ENCODE measurements at regions not wholly inside any gene's neighbourhood (a gene's known extent, or its start where the extent isn't known, plus 50 kb on each side); places are given as distances from the start of the nearest gene placed in this dataset.
A peak's percentile ranks its signal among the peaks of the same experiment; 100 is the strongest.

DNA sequence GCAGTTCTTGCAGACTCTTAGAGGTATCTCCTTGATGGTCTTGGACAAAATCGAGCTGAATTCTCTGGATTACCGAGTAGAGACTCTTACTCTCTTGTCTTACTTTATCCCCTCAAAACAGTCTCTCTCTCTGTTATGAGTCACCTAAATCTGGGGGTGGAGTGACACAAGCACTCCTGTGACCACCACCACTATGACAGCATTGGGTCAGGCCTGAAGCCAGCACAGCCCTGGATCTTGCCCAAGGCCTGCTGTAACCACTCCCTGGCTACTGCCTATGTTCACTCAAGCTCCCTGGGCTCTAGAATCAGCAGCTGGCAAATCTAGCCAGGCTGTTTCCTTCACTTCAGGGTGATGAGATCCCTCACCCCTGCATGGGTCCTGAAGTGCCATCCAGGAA, 662.5 kb downstream of the LUZP2 start:
- peak; percentile 6 for DNase-seq (ENCODE audit: low read depth)
- in situ Hi-C loops (cut with HindIII; ENCODE audit: low sequenced_read_pairs): no loop called here
- TF ChIP-seq, protein P1, sequence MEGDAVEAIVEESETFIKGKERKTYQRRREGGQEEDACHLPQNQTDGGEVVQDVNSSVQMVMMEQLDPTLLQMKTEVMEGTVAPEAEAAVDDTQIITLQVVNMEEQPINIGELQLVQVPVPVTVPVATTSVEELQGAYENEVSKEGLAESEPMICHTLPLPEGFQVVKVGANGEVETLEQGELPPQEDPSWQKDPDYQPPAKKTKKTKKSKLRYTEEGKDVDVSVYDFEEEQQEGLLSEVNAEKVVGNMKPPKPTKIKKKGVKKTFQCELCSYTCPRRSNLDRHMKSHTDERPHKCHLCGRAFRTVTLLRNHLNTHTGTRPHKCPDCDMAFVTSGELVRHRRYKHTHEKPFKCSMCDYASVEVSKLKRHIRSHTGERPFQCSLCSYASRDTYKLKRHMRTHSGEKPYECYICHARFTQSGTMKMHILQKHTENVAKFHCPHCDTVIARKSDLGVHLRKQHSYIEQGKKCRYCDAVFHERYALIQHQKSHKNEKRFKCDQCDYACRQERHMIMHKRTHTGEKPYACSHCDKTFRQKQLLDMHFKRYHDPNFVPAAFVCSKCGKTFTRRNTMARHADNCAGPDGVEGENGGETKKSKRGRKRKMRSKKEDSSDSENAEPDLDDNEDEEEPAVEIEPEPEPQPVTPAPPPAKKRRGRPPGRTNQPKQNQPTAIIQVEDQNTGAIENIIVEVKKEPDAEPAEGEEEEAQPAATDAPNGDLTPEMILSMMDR (IDR thresholded peaks at IDR 0.05; ENCODE audit: low read depth, low read length, missing control alignments): no peak
- H3K4me3 ChIP-seq (ENCODE audit: low read depth, low read length): no peak overlapping the region

DNA sequence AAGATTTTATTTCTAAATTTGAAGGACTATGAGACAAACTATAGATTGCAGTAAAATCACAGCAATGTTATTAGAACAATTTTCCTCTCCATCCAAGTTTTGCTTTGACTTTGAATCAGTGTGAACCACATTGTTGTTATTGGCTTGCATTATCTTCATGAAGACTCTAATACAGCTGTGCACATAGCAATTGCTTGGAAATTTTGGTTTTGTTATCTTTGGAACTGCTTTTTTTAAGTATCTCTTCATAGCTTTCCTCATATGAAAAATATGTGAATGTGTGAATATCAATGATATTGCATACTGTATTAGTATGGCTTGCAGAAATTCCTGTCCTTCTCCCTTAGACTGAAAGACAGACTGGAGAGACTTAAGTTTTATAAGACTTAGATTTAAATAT, 666.6 kb downstream of the LUZP2 start:
- TF ChIP-seq, protein P1 (IDR thresholded peaks at IDR 0.05; ENCODE audit: low read depth, low read length, missing control alignments): no peak

DNA sequence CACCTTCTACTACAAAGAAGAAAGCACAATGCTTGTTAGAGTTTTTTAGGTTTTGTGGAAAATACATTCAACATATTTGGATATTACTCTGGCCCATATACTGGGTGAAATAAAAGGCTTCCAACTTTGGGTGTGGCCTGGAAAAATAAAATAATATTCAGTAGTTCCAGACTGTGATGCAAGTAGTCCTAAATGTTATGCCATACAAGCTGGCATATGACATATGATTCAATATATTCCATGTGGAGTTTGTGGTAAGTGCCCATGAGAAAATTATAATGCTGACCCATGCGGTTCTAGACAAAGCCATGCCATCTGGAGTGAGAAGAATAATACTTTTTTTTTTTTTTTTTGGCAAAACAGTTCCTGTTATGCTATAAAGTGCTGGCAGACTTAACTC, 683.3 kb downstream of the LUZP2 start:
- no peak overlapping the region for H3K4me3 ChIP-seq (ENCODE audit: low read depth, low read length)
- DNase-seq (ENCODE audit: low read depth): no peak
- in situ Hi-C loops (cut with HindIII; ENCODE audit: low sequenced_read_pairs): no loop called here
- TF ChIP-seq, protein P1 (IDR thresholded peaks at IDR 0.05; ENCODE audit: low read depth, low read length, missing control alignments): no peak

More for the DNA sequence above, 666.6 kb downstream of the LUZP2 start:
- in situ Hi-C loops (cut with HindIII; ENCODE audit: low sequenced_read_pairs): no loop called here
- DNase-seq (ENCODE audit: low read depth): peak; percentile 54
- H3K4me3 ChIP-seq (ENCODE audit: low read depth, low read length): no peak overlapping the region

DNA sequence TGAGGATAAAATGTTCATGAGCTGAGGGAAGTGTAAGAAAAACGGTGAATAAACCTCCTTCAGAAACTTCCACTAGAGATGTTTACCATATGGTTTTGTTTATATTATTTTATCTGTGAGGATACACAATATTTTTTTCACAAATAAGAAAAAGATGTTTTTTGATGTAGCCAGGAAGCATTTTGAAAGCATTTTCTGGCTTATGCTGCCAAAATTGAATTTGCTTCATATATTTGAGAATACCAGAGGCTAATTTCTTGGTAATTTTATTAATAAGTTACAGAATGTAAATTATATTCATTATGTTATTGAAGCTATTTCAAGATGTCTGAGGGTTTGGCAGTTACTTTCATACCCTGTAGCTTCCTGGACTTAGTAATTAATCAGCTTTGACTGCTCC, 686.6 kb downstream of the LUZP2 start:
- H3K4me3 ChIP-seq (ENCODE audit: low read depth, low read length): no peak overlapping the region
- DNase-seq (ENCODE audit: low read depth): no peak
- TF ChIP-seq, protein P1 (IDR thresholded peaks at IDR 0.05; ENCODE audit: low read depth, low read length, missing control alignments): no peak
- in situ Hi-C loops (cut with HindIII; ENCODE audit: low sequenced_read_pairs): no loop called here

DNA sequence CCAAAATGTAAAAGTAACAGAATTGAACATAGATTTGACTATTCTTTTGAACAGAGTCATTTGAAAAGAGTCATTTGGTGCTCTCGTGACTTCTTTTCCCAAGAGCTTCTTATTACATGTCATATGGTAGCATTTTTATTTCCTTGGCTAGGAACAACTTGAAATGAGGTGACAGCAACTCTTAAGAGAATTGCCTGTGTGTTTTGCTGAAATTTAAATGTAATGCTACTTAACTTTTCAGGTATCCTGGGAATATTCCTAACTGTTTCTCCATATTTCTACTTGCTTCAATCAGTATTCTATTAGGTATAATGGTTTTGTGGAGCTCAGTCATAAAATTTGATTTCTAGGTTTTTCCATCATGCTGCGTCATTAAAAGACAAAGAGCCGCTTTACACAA, 700.7 kb downstream of the LUZP2 start:
- in situ Hi-C loops (cut with HindIII; ENCODE audit: low sequenced_read_pairs): no loop called here

DNA sequence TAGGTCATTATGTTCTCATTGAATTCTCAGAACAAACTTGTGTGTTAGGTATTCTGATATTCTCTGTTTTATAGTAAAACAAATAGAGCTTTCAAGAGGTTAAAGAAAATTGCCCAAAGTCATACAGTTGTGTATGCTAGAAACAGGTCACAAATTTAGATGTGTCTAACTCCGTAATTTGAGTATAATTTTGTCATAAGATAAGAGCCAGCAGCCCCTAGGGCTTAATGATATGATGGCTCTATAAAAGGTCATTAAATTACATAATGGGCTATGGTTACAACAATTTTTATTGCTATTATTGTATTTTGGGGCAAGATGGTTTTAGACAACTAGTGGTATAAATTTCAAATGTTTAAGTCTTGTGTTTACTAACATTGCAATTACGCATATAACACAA, 701.9 kb downstream of the LUZP2 start:
- TF ChIP-seq, protein P1 (IDR thresholded peaks at IDR 0.05; ENCODE audit: low read depth, low read length, missing control alignments): no peak

More for the DNA sequence above, 700.7 kb downstream of the LUZP2 start:
- DNase-seq (ENCODE audit: low read depth): no peak
- TF ChIP-seq, protein P1 (IDR thresholded peaks at IDR 0.05; ENCODE audit: low read depth, low read length, missing control alignments): no peak
- no peak overlapping the region for H3K4me3 ChIP-seq (ENCODE audit: low read depth, low read length)

DNA sequence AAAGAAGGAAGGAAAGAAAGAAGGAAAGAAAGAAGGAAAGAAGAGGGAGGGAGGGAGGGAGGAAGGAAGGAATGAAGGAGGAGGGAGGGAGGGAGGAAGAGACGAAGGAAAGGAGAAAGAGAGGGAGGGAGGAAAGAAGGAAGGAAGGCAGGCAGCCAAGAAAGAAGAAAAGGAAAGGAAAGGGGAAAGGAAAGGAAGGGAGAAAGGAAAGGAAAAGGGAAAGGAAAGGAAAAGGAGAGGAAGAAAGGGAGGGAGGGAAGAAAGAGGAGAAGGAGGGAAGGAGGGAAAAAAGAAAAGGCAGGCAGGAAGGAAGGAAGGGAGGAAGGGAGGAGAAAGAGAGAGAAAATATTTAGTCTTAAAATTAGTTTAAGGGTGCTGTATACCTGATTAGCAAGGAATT, 704.1 kb downstream of the LUZP2 start:
- TF ChIP-seq, protein P1 (IDR thresholded peaks at IDR 0.05; ENCODE audit: low read depth, low read length, missing control alignments): no peak
- in situ Hi-C loops (cut with HindIII; ENCODE audit: low sequenced_read_pairs): no loop called here
- no peak overlapping the region for H3K4me3 ChIP-seq (ENCODE audit: low read depth, low read length)
- DNase-seq (ENCODE audit: low read depth): no peak

More for the DNA sequence above, 701.9 kb downstream of the LUZP2 start:
- in situ Hi-C loops (cut with HindIII; ENCODE audit: low sequenced_read_pairs): no loop called here
- no peak for DNase-seq (ENCODE audit: low read depth)
- H3K4me3 ChIP-seq (ENCODE audit: low read depth, low read length): no peak overlapping the region
